ENCODE measurements at regions not wholly inside any gene's neighbourhood (a gene's known extent, or its start where the extent isn't known, plus 50 kb on each side); places are given as distances from the start of the nearest gene placed in this dataset.

DNA sequence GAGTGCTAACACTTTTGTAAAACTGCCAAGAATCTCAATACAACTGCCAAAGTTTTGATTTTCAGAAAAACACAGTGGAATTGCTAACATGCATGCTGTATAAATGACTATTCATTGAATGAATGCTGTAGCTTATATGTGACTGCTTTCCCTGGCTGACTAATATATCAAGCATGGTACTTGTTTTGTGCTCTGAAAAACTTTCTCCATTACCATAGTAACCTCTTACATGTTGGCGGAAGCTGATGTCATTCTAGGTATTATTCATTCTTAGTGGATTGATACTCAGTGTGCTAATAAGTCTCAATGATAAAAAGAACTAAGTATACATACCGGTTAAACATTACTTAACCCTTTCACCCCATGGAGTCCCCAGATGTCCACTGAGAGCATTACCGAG lies 166.1 kb upstream of the MYO16 start:
- TF ChIP-seq, protein P1, sequence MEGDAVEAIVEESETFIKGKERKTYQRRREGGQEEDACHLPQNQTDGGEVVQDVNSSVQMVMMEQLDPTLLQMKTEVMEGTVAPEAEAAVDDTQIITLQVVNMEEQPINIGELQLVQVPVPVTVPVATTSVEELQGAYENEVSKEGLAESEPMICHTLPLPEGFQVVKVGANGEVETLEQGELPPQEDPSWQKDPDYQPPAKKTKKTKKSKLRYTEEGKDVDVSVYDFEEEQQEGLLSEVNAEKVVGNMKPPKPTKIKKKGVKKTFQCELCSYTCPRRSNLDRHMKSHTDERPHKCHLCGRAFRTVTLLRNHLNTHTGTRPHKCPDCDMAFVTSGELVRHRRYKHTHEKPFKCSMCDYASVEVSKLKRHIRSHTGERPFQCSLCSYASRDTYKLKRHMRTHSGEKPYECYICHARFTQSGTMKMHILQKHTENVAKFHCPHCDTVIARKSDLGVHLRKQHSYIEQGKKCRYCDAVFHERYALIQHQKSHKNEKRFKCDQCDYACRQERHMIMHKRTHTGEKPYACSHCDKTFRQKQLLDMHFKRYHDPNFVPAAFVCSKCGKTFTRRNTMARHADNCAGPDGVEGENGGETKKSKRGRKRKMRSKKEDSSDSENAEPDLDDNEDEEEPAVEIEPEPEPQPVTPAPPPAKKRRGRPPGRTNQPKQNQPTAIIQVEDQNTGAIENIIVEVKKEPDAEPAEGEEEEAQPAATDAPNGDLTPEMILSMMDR (IDR thresholded peaks at IDR 0.05) = no peak
- no peak for TF ChIP-seq EZH2 (IDR thresholded peaks at IDR 0.05)

Measured in neural progenitor cell (in vitro differentiated cells).